Prostate gland (tissue), 2 donors: ENCODE measurements at regions not wholly inside any gene's neighbourhood (a gene's known extent, or its start where the extent isn't known, plus 50 kb on each side); places are given as distances from the start of the nearest gene placed in this dataset.

Source experiments
- CTCF ChIP-seq, 4 experiments: fragments of 200-600 bp in 2 of 4; fragments of 450-650 bp in 2 of 4; sonication (generic) in 2 of 4; IDR thresholded peaks; 1 replicate in 3 of 4; 2 replicates in 1 of 4; pipeline ENCODE4 v1.5.1; 2016 to 2019; ENCODE audit warnings: antibody characterized with exemption in 4 of 4, mild to moderate bottlenecking in 2 of 4, moderate library complexity in 2 of 4
- POLR2A ChIP-seq: fragments of 450-650 bp; IDR thresholded peaks from one replicate; pipeline ENCODE4 v1.6.1; 2016; ENCODE audit warnings: antibody characterized with exemption, mild to moderate bottlenecking
- POLR2AphosphoS5 ChIP-seq: sonication (generic); formaldehyde crosslinking; IDR thresholded peaks from one replicate; pipeline ENCODE4 v1.6.1; 2017; ENCODE audit warnings: antibody characterized with exemption

DNA sequence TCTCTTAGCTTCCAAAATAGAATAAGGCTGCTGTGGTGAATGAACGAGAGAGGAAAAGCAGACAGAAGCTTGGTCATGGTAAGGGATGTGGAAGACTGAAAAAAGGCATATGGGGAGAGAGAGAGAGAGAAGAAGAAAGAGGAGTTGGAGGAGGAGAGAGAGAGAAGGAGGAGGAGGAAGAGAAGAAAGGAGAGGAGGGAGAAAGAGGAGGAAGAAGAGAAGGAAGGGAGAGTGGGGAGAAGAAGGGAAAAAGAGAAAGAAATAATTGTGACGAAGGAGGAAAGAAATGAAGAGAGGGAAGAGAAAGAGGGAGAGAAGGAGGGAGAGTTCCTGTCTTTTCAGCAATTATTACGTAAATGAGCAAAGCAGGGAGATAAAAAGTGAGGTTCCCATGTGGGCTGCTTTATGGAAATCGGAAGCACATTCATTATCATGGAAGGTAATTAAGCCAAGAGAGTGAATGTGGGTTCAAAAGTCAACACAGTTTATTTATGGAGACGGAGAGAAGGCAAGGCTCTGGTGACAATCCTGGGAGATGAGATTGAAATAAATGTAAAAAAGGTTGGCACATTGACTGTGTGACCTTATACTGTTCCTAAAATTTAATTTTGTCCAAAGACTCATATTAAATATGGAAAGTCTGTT, 611.2 kb downstream of the KIF4B start:
- TF ChIP-seq POLR2A (no peak), POLR2AphosphoS5 (no peak), CTCF (IDR thresholded peaks at IDR 0.05) (no peak)
